Osteoblast (primary cell): ENCODE measurements at regions not wholly inside any gene's neighbourhood (a gene's known extent, or its start where the extent isn't known, plus 50 kb on each side); places are given as distances from the start of the nearest gene placed in this dataset.
"Not testable (repeated sequence)": the region's sequence is repeated elsewhere in the genome, so short reads cannot be mapped to it uniquely, and the experiment has no call there.

ENCODE experiments used
- DNase-seq: peaks from one replicate; pipeline ENCODE4 v3.0.0; 2011; ENCODE audit warnings: low spot score, mixed read lengths; ENCODE audit not compliant: insufficient read length; ENCODE audit errors: missing footprints
- H2AFZ ChIP-seq: 2 replicates; pipeline ENCODE4 v1.6.0; 2011; ENCODE audit warnings: mild to moderate bottlenecking, low read length
- H3K27ac ChIP-seq: 2 replicates; pipeline ENCODE4 v1.5.1; 2011; ENCODE audit warnings: mild to moderate bottlenecking, low read depth, low read length, moderate library complexity
- H3K27me3 ChIP-seq: 2 replicates; pipeline ENCODE4 v1.6.0; 2012; ENCODE audit warnings: mild to moderate bottlenecking, control low read depth, inconsistent platforms, low read length, moderate library complexity; ENCODE audit not compliant: insufficient read depth
- H3K36me3 ChIP-seq: 2 replicates; pipeline ENCODE4 v1.5.1; 2011; ENCODE audit warnings: mild to moderate bottlenecking, low read length, control low read depth, moderate library complexity; ENCODE audit not compliant: insufficient read depth
- H3K4me1 ChIP-seq: 2 replicates; pipeline ENCODE4 v1.5.1; 2011; ENCODE audit warnings: mild to moderate bottlenecking, low read length, control low read depth, moderate library complexity; ENCODE audit not compliant: insufficient read depth
- H3K4me2 ChIP-seq: 2 replicates; pipeline ENCODE4 v1.6.0; 2011; ENCODE audit warnings: mild to moderate bottlenecking, low read length; ENCODE audit not compliant: insufficient read depth
- H3K4me3 ChIP-seq: fragments of 200-600 bp; sonication (generic); 3 replicates; pipeline ENCODE4 v1.5.1; 2012; ENCODE audit warnings: mild to moderate bottlenecking, low read length, inconsistent platforms; ENCODE audit not compliant: insufficient read depth
- H3K79me2 ChIP-seq: 2 replicates; pipeline ENCODE4 v1.6.0; 2012; ENCODE audit warnings: mild to moderate bottlenecking, low read length, control low read depth, inconsistent platforms; ENCODE audit not compliant: insufficient read depth
- H3K9me3 ChIP-seq: 2 replicates; pipeline ENCODE4 v1.5.1; 2011; ENCODE audit warnings: low read depth, low read length, control low read depth
- H4K20me1 ChIP-seq: 2 replicates; pipeline ENCODE4 v1.6.0; 2012; ENCODE audit warnings: mild to moderate bottlenecking, low read length, control low read depth; ENCODE audit not compliant: insufficient read depth
- TF ChIP-seq, protein P1 (sequence below): IDR thresholded peaks from 2 replicates; pipeline ENCODE4 v1.5.1; 2011; ENCODE audit warnings: mild to moderate bottlenecking, low read depth, low read length, moderate library complexity; ENCODE audit errors: extremely low read depth

DNA sequence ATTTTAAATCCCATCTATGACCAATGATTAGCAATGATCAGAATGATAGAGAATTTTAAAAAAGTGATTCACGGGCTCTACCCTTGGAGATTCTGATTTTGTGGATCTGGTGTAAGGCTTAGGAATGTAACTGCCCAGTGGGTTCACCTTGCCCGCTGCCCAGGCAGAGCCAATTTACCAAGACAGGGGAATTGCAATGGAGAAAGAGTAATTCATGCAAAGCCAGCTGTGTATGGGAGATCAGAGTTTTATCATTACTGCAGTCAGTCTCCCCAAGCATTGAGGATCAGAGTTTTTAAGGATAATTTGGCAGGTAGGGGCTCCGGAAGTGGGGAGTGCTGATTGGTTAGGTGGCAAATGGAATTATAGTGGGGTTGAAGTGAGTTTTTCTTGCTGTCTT, 480.6 kb downstream of the ATP23 start:
- no peak overlapping the region for H3K4me2 ChIP-seq
- H3K27me3 ChIP-seq, result no peaks in the 10 kb centered on the region
- H4K20me1 ChIP-seq, result no peaks in the 10 kb centered on the region
- H3K27ac ChIP-seq, result no peak overlapping the region
- H3K79me2 ChIP-seq, result no peaks in the 10 kb centered on the region
- H3K4me1 ChIP-seq, result peaks cover 43% of the 10 kb centered on the region
- H3K36me3 ChIP-seq, result no peaks in the 10 kb centered on the region
- H2AFZ ChIP-seq, result no peak overlapping the region
- no peaks in the 10 kb centered on the region for H3K9me3 ChIP-seq
- TF ChIP-seq, protein P1, sequence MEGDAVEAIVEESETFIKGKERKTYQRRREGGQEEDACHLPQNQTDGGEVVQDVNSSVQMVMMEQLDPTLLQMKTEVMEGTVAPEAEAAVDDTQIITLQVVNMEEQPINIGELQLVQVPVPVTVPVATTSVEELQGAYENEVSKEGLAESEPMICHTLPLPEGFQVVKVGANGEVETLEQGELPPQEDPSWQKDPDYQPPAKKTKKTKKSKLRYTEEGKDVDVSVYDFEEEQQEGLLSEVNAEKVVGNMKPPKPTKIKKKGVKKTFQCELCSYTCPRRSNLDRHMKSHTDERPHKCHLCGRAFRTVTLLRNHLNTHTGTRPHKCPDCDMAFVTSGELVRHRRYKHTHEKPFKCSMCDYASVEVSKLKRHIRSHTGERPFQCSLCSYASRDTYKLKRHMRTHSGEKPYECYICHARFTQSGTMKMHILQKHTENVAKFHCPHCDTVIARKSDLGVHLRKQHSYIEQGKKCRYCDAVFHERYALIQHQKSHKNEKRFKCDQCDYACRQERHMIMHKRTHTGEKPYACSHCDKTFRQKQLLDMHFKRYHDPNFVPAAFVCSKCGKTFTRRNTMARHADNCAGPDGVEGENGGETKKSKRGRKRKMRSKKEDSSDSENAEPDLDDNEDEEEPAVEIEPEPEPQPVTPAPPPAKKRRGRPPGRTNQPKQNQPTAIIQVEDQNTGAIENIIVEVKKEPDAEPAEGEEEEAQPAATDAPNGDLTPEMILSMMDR, result no peak
- no peak overlapping the region for H3K4me3 ChIP-seq
- no peak for DNase-seq

DNA sequence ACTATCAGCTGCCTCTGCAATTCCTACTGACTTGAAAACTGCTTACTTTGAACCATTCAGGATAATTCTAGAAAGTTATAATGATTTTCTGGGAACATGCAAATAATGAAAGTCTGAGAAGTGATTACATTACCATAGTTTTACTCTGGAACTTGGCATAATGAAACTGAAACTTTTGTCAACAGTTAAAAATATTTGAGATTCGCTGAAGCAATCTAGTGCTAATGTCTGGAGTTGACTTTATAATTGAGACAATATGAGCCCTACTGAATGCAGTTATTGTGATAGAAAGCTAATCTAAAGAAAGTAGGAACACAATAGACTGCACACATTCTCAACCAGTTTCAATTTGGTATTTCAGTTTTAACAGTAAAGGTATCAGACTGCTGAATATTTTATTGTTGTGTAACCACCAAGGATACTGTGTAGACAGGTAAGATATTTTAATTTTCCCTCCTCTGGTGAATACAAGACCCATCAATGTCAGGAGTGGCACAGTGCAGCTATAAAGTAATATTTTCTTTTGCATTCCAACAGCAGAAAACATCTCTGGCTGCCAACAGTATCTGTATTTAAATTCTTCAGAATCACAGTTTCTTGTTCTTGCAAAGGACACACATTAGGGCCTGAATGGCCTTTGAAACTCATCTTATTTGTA, 483.5 kb downstream of the ATP23 start:
- TF ChIP-seq, protein P1, result no peak
- H3K27me3 ChIP-seq, result no peaks in the 10 kb centered on the region
- H4K20me1 ChIP-seq, result no peaks in the 10 kb centered on the region
- H3K9me3 ChIP-seq, result no peaks in the 10 kb centered on the region
- peak overlapping the region; percentile 89 for H3K27ac ChIP-seq
- no peaks in the 10 kb centered on the region for H3K36me3 ChIP-seq
- H2AFZ ChIP-seq, result peak overlapping the region; percentile 21
- H3K4me2 ChIP-seq, result peak overlapping the region; percentile 76
- peak overlapping the region; percentile 16 for H3K4me3 ChIP-seq
- H3K4me1 ChIP-seq, result peaks cover 41% of the 10 kb centered on the region
- H3K79me2 ChIP-seq, result no peaks in the 10 kb centered on the region
- no peak for DNase-seq

DNA sequence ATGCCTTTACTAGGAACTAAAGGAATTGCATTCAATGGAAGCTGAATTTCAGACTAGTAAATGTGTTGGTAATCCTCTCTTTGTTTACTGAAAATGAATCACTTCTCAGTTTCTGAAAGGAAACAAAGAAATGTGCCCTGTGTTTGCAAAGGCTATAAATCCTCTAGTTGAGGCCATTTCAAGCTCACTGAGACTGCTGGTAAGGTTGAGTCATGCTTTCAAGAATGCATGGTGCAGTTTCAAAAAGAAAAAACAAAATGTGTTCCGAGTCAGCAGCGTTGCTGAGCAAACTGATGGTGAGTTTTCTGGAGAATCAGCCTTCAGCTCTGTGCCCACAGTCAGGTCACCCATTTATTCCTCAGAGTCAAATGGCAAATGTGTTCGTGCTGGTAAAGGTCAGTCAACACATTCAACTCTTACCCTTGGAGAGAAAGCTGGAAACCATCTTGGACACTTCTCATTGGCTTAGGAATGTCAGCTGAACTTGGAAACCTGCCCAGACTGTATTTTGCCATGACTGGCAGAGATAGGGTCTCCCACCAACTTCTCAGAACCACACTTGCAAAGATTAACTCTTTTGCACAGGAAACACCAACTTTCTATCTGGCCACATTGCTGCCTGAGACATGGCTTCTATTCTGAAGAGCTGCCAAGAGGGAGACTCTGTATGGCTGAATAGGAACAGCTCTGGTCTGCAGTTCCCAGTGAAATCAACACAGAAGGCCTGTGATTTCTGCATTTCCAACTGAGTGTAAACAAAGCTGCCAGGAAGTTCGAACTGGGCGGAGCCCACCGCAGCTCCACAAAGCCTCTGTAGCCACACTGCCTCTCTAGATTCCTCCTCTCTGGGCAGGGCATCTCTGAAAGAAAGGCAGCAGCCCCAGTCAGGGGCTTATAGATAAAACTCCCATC, 484.4 kb downstream of the ATP23 start:
- peak overlapping the region; percentile 76 for H3K4me2 ChIP-seq
- H3K27me3 ChIP-seq, result no peaks in the 10 kb centered on the region
- peak overlapping the region; percentile 80 for H2AFZ ChIP-seq
- H3K36me3 ChIP-seq, result no peaks in the 10 kb centered on the region
- H3K4me1 ChIP-seq, result peaks cover 33% of the 10 kb centered on the region
- no peaks in the 10 kb centered on the region for H3K79me2 ChIP-seq
- peak; percentile 50 for DNase-seq
- TF ChIP-seq, protein P1, result no peak
- no peaks in the 10 kb centered on the region for H3K9me3 ChIP-seq
- H3K4me3 ChIP-seq, result peak overlapping the region; percentile 43
- peak overlapping the region; percentile 89 for H3K27ac ChIP-seq
- no peaks in the 10 kb centered on the region for H4K20me1 ChIP-seq

DNA sequence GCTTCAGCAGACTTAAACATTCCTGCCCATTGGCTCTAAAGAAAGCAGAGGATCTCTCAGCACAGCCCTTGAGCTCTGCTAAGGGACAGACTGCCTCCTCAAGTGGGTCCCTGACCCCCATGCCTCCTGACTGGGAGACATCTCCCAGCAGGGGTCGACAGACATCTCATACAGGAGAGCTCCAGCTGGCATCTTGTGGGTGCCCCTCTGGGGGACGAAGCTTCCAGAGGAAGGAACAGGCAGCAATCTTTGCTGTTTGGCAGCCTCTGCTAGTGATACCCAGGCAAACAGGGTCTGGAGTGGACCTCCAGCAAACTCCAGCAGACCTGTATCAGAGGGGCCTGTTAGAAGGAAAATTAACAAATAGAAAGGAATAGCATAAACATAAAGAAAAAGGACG, 485.1 kb downstream of the ATP23 start:
- Histone ChIP-seq H2AFZ (peak overlapping the region; percentile 80), H3K4me1 (peaks cover 28% of the 10 kb centered on the region), H3K27ac (peak overlapping the region; percentile 89), H3K4me2 (peak overlapping the region; percentile 76)
- not testable (repeated sequence) for H3K9me3 ChIP-seq, H3K27me3 ChIP-seq, H4K20me1 ChIP-seq, H3K36me3 ChIP-seq, H3K79me2 ChIP-seq, H3K4me3 ChIP-seq, DNase-seq
